ENCODE measurements at regions not wholly inside any gene's neighbourhood (a gene's known extent, or its start where the extent isn't known, plus 50 kb on each side); places are given as distances from the start of the nearest gene placed in this dataset.

- TF ChIP-seq ELK1 (IDR thresholded peaks at IDR 0.05; ENCODE audit: low read depth, low read length): no peak
- no peak for TF ChIP-seq ZNF217 (IDR thresholded peaks at IDR 0.05)
- TF ChIP-seq POLR2A (IDR thresholded peaks at IDR 0.05; ENCODE audit: low read depth, low read length): no peak
- TF ChIP-seq RELB (IDR thresholded peaks at IDR 0.05; ENCODE audit: low read depth): no peak
- TF ChIP-seq MAX (IDR thresholded peaks at IDR 0.05; ENCODE audit: low read depth, low read length): no peak
- TF ChIP-seq ZNF384 (IDR thresholded peaks at IDR 0.05; ENCODE audit: borderline replicate concordance, low read depth, low read length): no peak
- TF ChIP-seq CHD4 (IDR thresholded peaks at IDR 0.05): no peak
- TF ChIP-seq HDAC6 (IDR thresholded peaks at IDR 0.05; ENCODE audit: unreplicated experiment): no peak
- no peak for TF ChIP-seq REST (IDR thresholded peaks at IDR 0.05; ENCODE audit: low read depth, low read length)
- no peak for TF ChIP-seq EED (IDR thresholded peaks at IDR 0.05; ENCODE audit: low read depth)
- TF ChIP-seq PAX5 (IDR thresholded peaks at IDR 0.05; ENCODE audit: borderline replicate concordance, low read depth, low read length): no peak
These were observed 178.2 kb downstream of the INHBB start (continued) for GRCh38 chr2:120524174-120524573.

Measured in GM12878 (cell line).